ENCODE measurements at regions not wholly inside any gene's neighbourhood (a gene's known extent, or its start where the extent isn't known, plus 50 kb on each side); places are given as distances from the start of the nearest gene placed in this dataset.

GRCh38 chr10:58087896-58088295 is 179.8 kb downstream of the IPMK start:
- ChIA-PET CTCF (ENCODE audit: low intra/inter-chr PET ratio, low total read pairs) (no interaction called here), POLR2A (no interaction called here)
- no peaks in the 10 kb centered on the region for H3K4me1 ChIP-seq (ENCODE audit: insufficient read depth, low read length)
- no peak for FAIRE-seq
- no peaks in the 10 kb centered on the region for H3K79me2 ChIP-seq (ENCODE audit: insufficient read depth, low read length)
- intact Hi-C loops (cut with micrococcal nuclease; ENCODE audit: unreplicated experiment), result no loop called here
- H3K36me3 ChIP-seq (replicated peaks in 1 of 2; ENCODE audit: control insufficient read depth in 1 of 2, insufficient read depth in 2 of 2, low read length in 2 of 2), result no peaks in the 10 kb centered on the region
- no peak overlapping the region for H3K9ac ChIP-seq (ENCODE audit: insufficient read depth, low read depth, low read length)
- H4K20me1 ChIP-seq (ENCODE audit: insufficient read depth, low read length), result no peaks in the 10 kb centered on the region
- no peaks in the 10 kb centered on the region for H3K9me3 ChIP-seq (ENCODE audit: low read length)
- no peak overlapping the region for H3K4me3 ChIP-seq (replicated peaks in 1 of 3; ENCODE audit: insufficient read depth in 1 of 3, low read depth in 2 of 3, low read length in 3 of 3)
- BruUV-seq (replicated peaks), result no TSS peak
- H2AFZ ChIP-seq (ENCODE audit: low read length), result no peak overlapping the region
- H3K27me3 ChIP-seq (ENCODE audit: control insufficient read depth in 1 of 2, insufficient read depth in 2 of 2, low read length in 2 of 2), result no peaks in the 10 kb centered on the region
- no peak overlapping the region for H3K27ac ChIP-seq (ENCODE audit: extremely low read length, insufficient read depth, low read length)
- in situ Hi-C loops (cut with HindIII; ENCODE audit: extremely low pct_ligation_motif_present, low pct_unique_long_range_greater_than_20kb), result no loop called here
- no peak for DNase-seq (ENCODE audit: low spot score)
- TF ChIP-seq ZNF225 (CRISPR knock-in tag; IDR thresholded peaks at IDR 0.05), result no peak
- TF ChIP-seq ZBTB46 (CRISPR knock-in tag; IDR thresholded peaks at IDR 0.05; ENCODE audit: borderline replicate concordance), result no peak
- TF ChIP-seq ZNF788 (CRISPR knock-in tag; IDR thresholded peaks at IDR 0.05; ENCODE audit: borderline replicate concordance), result no peak
- TF ChIP-seq MXD3 (CRISPR knock-in tag; IDR thresholded peaks at IDR 0.05), result no peak
- TF ChIP-seq ZNF768 (CRISPR knock-in tag; IDR thresholded peaks at IDR 0.05), result no peak
- no peak overlapping the region for H3K4me2 ChIP-seq (ENCODE audit: low read depth, low read length)
- ATAC-seq, result no peak

GRCh38 chr10:58086763-58087150 is 180.9 kb downstream of the IPMK start:
- no peaks in the 10 kb centered on the region for H3K4me1 ChIP-seq (ENCODE audit: insufficient read depth, low read length)
- no peak overlapping the region for H3K27ac ChIP-seq (ENCODE audit: extremely low read length, insufficient read depth, low read length)
- TF ChIP-seq CREB1 (IDR thresholded peaks at IDR 0.05), result no peak
- TF ChIP-seq CREB1 (CRISPR knock-in tag; IDR thresholded peaks at IDR 0.05), result no peak
- TF ChIP-seq HMGXB3 (CRISPR knock-in tag; IDR thresholded peaks at IDR 0.05; ENCODE audit: borderline replicate concordance), result no peak
- no peak for TF ChIP-seq PRDM4 (CRISPR knock-in tag; IDR thresholded peaks at IDR 0.05; ENCODE audit: borderline replicate concordance)

More at GRCh38 chr10:58086763-58087150, 180.9 kb downstream of the IPMK start:
- ATAC-seq (no peak), FAIRE-seq (no peak), DNase-seq (ENCODE audit: low spot score) (no peak)
- Histone ChIP-seq H3K36me3 (replicated peaks in 1 of 2; ENCODE audit: control insufficient read depth in 1 of 2, insufficient read depth in 2 of 2, low read length in 2 of 2) (no peaks in the 10 kb centered on the region), H4K20me1 (ENCODE audit: insufficient read depth, low read length) (no peaks in the 10 kb centered on the region), H3K9me3 (ENCODE audit: low read length) (no peaks in the 10 kb centered on the region), H3K9ac (ENCODE audit: insufficient read depth, low read depth, low read length) (no peak overlapping the region), H3K4me2 (ENCODE audit: low read depth, low read length) (no peak overlapping the region), H3K4me3 (replicated peaks in 1 of 3; ENCODE audit: insufficient read depth in 1 of 3, low read depth in 2 of 3, low read length in 3 of 3) (no peak overlapping the region), H3K79me2 (ENCODE audit: insufficient read depth, low read length) (no peaks in the 10 kb centered on the region), H3K27me3 (ENCODE audit: control insufficient read depth in 1 of 2, insufficient read depth in 2 of 2, low read length in 2 of 2) (no peaks in the 10 kb centered on the region), H2AFZ (ENCODE audit: low read length) (no peak overlapping the region)
- intact Hi-C loops (cut with micrococcal nuclease; ENCODE audit: unreplicated experiment), result no loop called here
- in situ Hi-C loops (cut with HindIII; ENCODE audit: extremely low pct_ligation_motif_present, low pct_unique_long_range_greater_than_20kb), result no loop called here
- BruUV-seq (replicated peaks), result no TSS peak
- POLR2A ChIA-PET, result no interaction called here
- CTCF ChIA-PET (ENCODE audit: low intra/inter-chr PET ratio, low total read pairs), result no interaction called here
- 14% methylated on average over 2 of the region's 2 CpGs for WGBS (ENCODE audit: low lambda C conversion rate)

Measured in HepG2 (cell line).